Lower leg skin (tissue), 3 donors: ENCODE measurements at regions not wholly inside any gene's neighbourhood (a gene's known extent, or its start where the extent isn't known, plus 50 kb on each side); places are given as distances from the start of the nearest gene placed in this dataset.

Source experiments
- POLR2A ChIP-seq, 2 donors: fragments of 450-650 bp; IDR thresholded peaks; one replicate each; pipeline ENCODE4 v1.6.1; 2016 to 2017; ENCODE audit warnings: antibody characterized with exemption in 2 of 2, mild to moderate bottlenecking in 1 of 2, moderate library complexity in 1 of 2
- TF ChIP-seq, protein P1 (sequence below), 3 donors: fragments of 450-650 bp; IDR thresholded peaks; one replicate each; pipeline ENCODE4 v1.5.1; 2016; ENCODE audit warnings: antibody characterized with exemption in 3 of 3, mild to moderate bottlenecking in 3 of 3, moderate library complexity in 2 of 3

DNA sequence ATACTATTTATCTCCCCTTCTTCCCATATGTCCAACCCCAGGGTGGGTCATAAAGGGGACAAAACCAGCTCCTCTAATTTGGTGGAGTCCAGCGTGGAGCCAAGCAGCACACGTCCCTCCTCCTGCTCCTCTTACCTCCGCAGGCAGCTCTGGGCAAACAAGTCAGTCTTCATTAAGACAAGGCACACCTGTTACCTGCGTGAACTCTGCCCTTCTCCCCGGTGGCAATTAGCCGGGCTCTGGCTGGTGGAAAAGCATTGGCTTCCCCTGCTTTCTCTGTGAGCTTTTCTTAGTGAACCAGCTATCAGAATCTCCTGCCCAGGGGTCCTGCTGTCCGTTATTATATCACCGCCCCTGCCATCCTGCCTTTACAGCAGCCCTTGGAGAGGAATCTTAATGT is 418.7 kb upstream of the CADM1 start:
- TF ChIP-seq, protein P1, sequence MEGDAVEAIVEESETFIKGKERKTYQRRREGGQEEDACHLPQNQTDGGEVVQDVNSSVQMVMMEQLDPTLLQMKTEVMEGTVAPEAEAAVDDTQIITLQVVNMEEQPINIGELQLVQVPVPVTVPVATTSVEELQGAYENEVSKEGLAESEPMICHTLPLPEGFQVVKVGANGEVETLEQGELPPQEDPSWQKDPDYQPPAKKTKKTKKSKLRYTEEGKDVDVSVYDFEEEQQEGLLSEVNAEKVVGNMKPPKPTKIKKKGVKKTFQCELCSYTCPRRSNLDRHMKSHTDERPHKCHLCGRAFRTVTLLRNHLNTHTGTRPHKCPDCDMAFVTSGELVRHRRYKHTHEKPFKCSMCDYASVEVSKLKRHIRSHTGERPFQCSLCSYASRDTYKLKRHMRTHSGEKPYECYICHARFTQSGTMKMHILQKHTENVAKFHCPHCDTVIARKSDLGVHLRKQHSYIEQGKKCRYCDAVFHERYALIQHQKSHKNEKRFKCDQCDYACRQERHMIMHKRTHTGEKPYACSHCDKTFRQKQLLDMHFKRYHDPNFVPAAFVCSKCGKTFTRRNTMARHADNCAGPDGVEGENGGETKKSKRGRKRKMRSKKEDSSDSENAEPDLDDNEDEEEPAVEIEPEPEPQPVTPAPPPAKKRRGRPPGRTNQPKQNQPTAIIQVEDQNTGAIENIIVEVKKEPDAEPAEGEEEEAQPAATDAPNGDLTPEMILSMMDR (IDR thresholded peaks at IDR 0.05) = no peak
- no peak for TF ChIP-seq POLR2A (IDR thresholded peaks at IDR 0.05)
